ENCODE measurements at regions not wholly inside any gene's neighbourhood (a gene's known extent, or its start where the extent isn't known, plus 50 kb on each side); places are given as distances from the start of the nearest gene placed in this dataset.
"Not testable (repeated sequence)": the region's sequence is repeated elsewhere in the genome, so short reads cannot be mapped to it uniquely, and the experiment has no call there.

DNA sequence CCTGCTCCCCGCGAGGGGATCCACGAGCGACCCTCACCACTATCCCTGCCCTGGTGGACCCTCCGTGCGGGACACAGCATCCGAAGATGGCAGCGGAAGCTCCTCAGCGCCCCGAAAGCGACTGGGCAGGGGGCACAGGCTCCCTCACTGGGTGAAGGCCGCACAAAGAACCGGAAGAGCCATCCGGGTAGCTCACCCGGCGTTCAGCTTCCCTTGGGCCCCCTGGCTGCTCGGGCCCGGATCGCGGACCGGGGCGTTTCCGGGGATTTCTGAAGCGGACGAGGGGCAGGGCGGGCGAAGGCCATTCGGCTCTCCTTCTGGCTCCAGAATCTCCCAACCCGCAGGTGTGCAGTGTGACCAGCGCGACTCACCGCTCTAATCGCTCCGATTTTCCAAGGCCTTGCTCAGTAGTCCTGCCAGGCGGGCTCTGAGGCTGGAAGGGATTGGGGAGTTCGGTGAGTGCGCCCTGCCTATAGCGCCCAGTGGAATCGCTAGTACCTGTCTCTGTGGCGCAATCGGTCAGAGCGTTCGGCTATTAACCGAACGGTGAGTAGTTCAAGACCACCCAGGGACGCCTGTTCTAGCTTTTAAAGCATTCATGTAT, 94.3 kb upstream of the NBPF11 start:
- not testable (repeated sequence) for H3K4ac ChIP-seq (ENCODE audit: low read depth in 1 of 2, low read length in 2 of 2); H2BK120ac ChIP-seq (ENCODE audit: low read depth, low read length)
- 18% methylated on average over 11 of the region's 46 CpGs for WGBS

DNA sequence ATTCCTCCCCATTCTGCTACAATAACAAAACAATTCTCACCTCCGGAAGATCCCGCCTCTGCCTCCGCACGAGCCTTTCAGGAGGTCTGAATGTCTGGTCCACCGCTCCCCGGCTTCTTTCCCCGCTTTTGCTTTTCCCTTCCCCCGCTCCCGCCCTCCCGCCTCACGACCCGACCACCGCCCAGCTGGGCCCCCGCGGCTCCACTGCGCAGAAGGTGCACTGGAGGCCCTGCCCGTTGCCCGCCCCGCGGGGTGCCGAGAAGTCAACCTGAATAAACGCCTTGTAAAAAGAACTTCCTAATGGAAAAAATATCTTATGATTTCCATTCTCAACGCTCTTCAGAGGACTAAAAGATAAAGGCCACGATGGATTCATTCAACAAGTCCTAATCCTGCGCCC, 93.8 kb upstream of the NBPF11 start:
- not testable (repeated sequence) for H2AFZ ChIP-seq (ENCODE audit: low read depth, low read length); H3K23ac ChIP-seq (ENCODE audit: low read length in 2 of 2); H2BK12ac ChIP-seq (ENCODE audit: low read length in 2 of 2); H2BK15ac ChIP-seq (ENCODE audit: low read depth, poor library complexity, severe bottlenecking); H3K4me3 ChIP-seq (ENCODE audit: insufficient read depth in 1 of 2, low read depth in 1 of 2, low read length in 2 of 2); H4K91ac ChIP-seq (ENCODE audit: low read length); H3K4me2 ChIP-seq (ENCODE audit: low read length, poor library complexity, severe bottlenecking); H3K14ac ChIP-seq (ENCODE audit: low read length in 2 of 2); H3K36me3 ChIP-seq (ENCODE audit: control insufficient read depth in 1 of 2, insufficient read depth in 2 of 2, low read depth in 1 of 2, low read length in 2 of 2); H3K9ac ChIP-seq (ENCODE audit: low read length); H4K8ac ChIP-seq (ENCODE audit: low read length); H3K9me3 ChIP-seq (ENCODE audit: control insufficient read depth, low read length); H3K79me1 ChIP-seq (replicated peaks; ENCODE audit: low read length, poor library complexity, severe bottlenecking); H3K27ac ChIP-seq (ENCODE audit: low read length, poor library complexity, severe bottlenecking); H3K27me3 ChIP-seq (ENCODE audit: control insufficient read depth in 1 of 2, insufficient read depth in 1 of 2, low read length in 2 of 2); H2BK5ac ChIP-seq (ENCODE audit: low read depth, low read length, poor library complexity, severe bottlenecking); H2AK5ac ChIP-seq (ENCODE audit: low read length, severe bottlenecking); H3K4me1 ChIP-seq (ENCODE audit: control insufficient read depth, insufficient read depth, low read depth, low read length); DNase-seq; H2BK120ac ChIP-seq (ENCODE audit: low read depth, low read length); H3K18ac ChIP-seq (ENCODE audit: low read depth in 1 of 2, low read length in 2 of 2); H3K4ac ChIP-seq (ENCODE audit: low read depth in 1 of 2, low read length in 2 of 2)
- WGBS: no CpG with 5 or more reads among the region's 25 CpGs

More for the DNA sequence above, 94.3 kb upstream of the NBPF11 start:
- H3K14ac ChIP-seq (ENCODE audit: low read length in 2 of 2); H3K27ac ChIP-seq (ENCODE audit: low read length, poor library complexity, severe bottlenecking); H2BK5ac ChIP-seq (ENCODE audit: low read depth, low read length, poor library complexity, severe bottlenecking); H3K27me3 ChIP-seq (ENCODE audit: control insufficient read depth in 1 of 2, insufficient read depth in 1 of 2, low read length in 2 of 2); H3K9me3 ChIP-seq (ENCODE audit: control insufficient read depth, low read length); H2AFZ ChIP-seq (ENCODE audit: low read depth, low read length); H2AK5ac ChIP-seq (ENCODE audit: low read length, severe bottlenecking); H3K4me2 ChIP-seq (ENCODE audit: low read length, poor library complexity, severe bottlenecking); H3K36me3 ChIP-seq (ENCODE audit: control insufficient read depth in 1 of 2, insufficient read depth in 2 of 2, low read depth in 1 of 2, low read length in 2 of 2); H2BK12ac ChIP-seq (ENCODE audit: low read length in 2 of 2); H3K4me3 ChIP-seq (ENCODE audit: insufficient read depth in 1 of 2, low read depth in 1 of 2, low read length in 2 of 2); H3K23ac ChIP-seq (ENCODE audit: low read length in 2 of 2); H3K4me1 ChIP-seq (ENCODE audit: control insufficient read depth, insufficient read depth, low read depth, low read length); H3K79me1 ChIP-seq (replicated peaks; ENCODE audit: low read length, poor library complexity, severe bottlenecking); H3K9ac ChIP-seq (ENCODE audit: low read length); H3K18ac ChIP-seq (ENCODE audit: low read depth in 1 of 2, low read length in 2 of 2); H4K91ac ChIP-seq (ENCODE audit: low read length); H4K8ac ChIP-seq (ENCODE audit: low read length); DNase-seq; H2BK15ac ChIP-seq (ENCODE audit: low read depth, poor library complexity, severe bottlenecking): not testable (repeated sequence)

DNA sequence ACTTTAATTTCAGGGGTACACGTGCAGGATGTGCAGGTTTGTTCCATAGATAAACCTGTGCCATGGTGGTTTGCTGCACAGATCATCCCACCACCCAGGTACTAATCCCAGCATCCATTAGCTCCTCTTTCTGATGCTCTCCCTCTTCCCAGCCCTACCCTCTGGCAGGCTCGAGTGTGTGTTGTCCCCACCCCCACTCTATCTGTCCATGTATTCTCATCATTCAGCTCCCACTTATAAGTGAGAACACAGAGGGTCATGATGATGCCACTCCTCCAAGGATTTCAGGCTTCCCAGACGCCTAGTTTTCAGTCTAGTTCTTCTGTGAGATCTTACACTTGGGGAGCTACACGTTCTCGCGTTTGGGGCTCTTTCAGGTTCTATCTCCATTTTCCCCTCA, 93.4 kb upstream of the NBPF11 start:
- H3K4me1 ChIP-seq (ENCODE audit: control insufficient read depth, insufficient read depth, low read depth, low read length); H3K4me2 ChIP-seq (ENCODE audit: low read length, poor library complexity, severe bottlenecking); H3K79me1 ChIP-seq (replicated peaks; ENCODE audit: low read length, poor library complexity, severe bottlenecking); H2BK5ac ChIP-seq (ENCODE audit: low read depth, low read length, poor library complexity, severe bottlenecking); H2BK15ac ChIP-seq (ENCODE audit: low read depth, poor library complexity, severe bottlenecking); H2BK12ac ChIP-seq (ENCODE audit: low read length in 2 of 2); H3K27ac ChIP-seq (ENCODE audit: low read length, poor library complexity, severe bottlenecking); H3K36me3 ChIP-seq (ENCODE audit: control insufficient read depth in 1 of 2, insufficient read depth in 2 of 2, low read depth in 1 of 2, low read length in 2 of 2); H2BK120ac ChIP-seq (ENCODE audit: low read depth, low read length); H3K9me3 ChIP-seq (ENCODE audit: control insufficient read depth, low read length); H3K4me3 ChIP-seq (ENCODE audit: insufficient read depth in 1 of 2, low read depth in 1 of 2, low read length in 2 of 2); H2AFZ ChIP-seq (ENCODE audit: low read depth, low read length); H3K9ac ChIP-seq (ENCODE audit: low read length); H3K18ac ChIP-seq (ENCODE audit: low read depth in 1 of 2, low read length in 2 of 2); H4K91ac ChIP-seq (ENCODE audit: low read length); H4K8ac ChIP-seq (ENCODE audit: low read length); H3K27me3 ChIP-seq (ENCODE audit: control insufficient read depth in 1 of 2, insufficient read depth in 1 of 2, low read length in 2 of 2); H3K23ac ChIP-seq (ENCODE audit: low read length in 2 of 2); H3K4ac ChIP-seq (ENCODE audit: low read depth in 1 of 2, low read length in 2 of 2); H3K14ac ChIP-seq (ENCODE audit: low read length in 2 of 2); DNase-seq; H2AK5ac ChIP-seq (ENCODE audit: low read length, severe bottlenecking): not testable (repeated sequence)
- WGBS: no CpG with 5 or more reads among the region's 6 CpGs

DNA sequence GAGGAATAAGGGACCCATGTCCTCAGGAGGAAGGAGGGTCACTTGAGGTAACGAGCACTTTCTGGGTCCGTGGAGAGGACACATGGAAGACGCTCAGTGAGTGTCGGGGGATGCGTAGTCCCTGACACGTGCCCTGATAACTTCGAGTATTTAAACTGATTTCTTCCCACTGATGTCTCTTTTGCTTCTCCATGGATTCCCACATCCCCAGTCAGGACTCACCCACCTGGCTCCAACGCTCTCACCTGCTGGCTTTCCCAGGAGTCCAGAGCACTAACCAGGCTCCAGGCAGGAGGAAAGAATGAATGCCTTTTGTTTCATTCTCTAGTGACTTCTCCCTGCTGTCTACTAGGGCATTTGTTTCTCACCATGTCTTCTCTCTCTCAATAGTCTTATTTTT, 81.2 kb upstream of the NBPF11 start:
- not testable (repeated sequence) for H3K9ac ChIP-seq (ENCODE audit: low read length)

More for the DNA sequence above, 81.2 kb upstream of the NBPF11 start:
- H2AFZ ChIP-seq (ENCODE audit: low read depth, low read length); H3K9me3 ChIP-seq (ENCODE audit: control insufficient read depth, low read length); H2BK120ac ChIP-seq (ENCODE audit: low read depth, low read length); H2AK5ac ChIP-seq (ENCODE audit: low read length, severe bottlenecking); H3K27ac ChIP-seq (ENCODE audit: low read length, poor library complexity, severe bottlenecking); H4K8ac ChIP-seq (ENCODE audit: low read length); H3K36me3 ChIP-seq (ENCODE audit: control insufficient read depth in 1 of 2, insufficient read depth in 2 of 2, low read depth in 1 of 2, low read length in 2 of 2); H3K14ac ChIP-seq (ENCODE audit: low read length in 2 of 2); H2BK5ac ChIP-seq (ENCODE audit: low read depth, low read length, poor library complexity, severe bottlenecking); H3K23ac ChIP-seq (ENCODE audit: low read length in 2 of 2); H3K18ac ChIP-seq (ENCODE audit: low read depth in 1 of 2, low read length in 2 of 2); H3K4ac ChIP-seq (ENCODE audit: low read depth in 1 of 2, low read length in 2 of 2); DNase-seq; H3K4me2 ChIP-seq (ENCODE audit: low read length, poor library complexity, severe bottlenecking); H2BK15ac ChIP-seq (ENCODE audit: low read depth, poor library complexity, severe bottlenecking); H3K4me1 ChIP-seq (ENCODE audit: control insufficient read depth, insufficient read depth, low read depth, low read length); H3K79me1 ChIP-seq (replicated peaks; ENCODE audit: low read length, poor library complexity, severe bottlenecking); H2BK12ac ChIP-seq (ENCODE audit: low read length in 2 of 2); H3K4me3 ChIP-seq (ENCODE audit: insufficient read depth in 1 of 2, low read depth in 1 of 2, low read length in 2 of 2); H3K27me3 ChIP-seq (ENCODE audit: control insufficient read depth in 1 of 2, insufficient read depth in 1 of 2, low read length in 2 of 2); H4K91ac ChIP-seq (ENCODE audit: low read length): not testable (repeated sequence)
- WGBS: no CpG with 5 or more reads among the region's 8 CpGs

All from mesenchymal stem cell (in vitro differentiated cells and primary cell).